NB4 (cell line): ENCODE measurements at regions not wholly inside any gene's neighbourhood (a gene's known extent, or its start where the extent isn't known, plus 50 kb on each side); places are given as distances from the start of the nearest gene placed in this dataset.

Experiments
- DNase-seq: peaks from one replicate; pipeline ENCODE4 v3.0.0; 2010; ENCODE audit warnings: low read depth
- H3K4me3 ChIP-seq: one replicate; pipeline ENCODE4 v1.5.1; 2011; ENCODE audit warnings: mild to moderate bottlenecking, low read depth, low read length, moderate library complexity
- CTCF ChIP-seq: IDR thresholded peaks from one replicate; pipeline ENCODE4 v1.5.1; 2012; ENCODE audit warnings: low read depth, low read length
- MAX ChIP-seq: IDR thresholded peaks from 2 replicates; pipeline ENCODE4 v1.6.1; 2011; ENCODE audit warnings: low read depth, low read length
- MYC ChIP-seq: IDR thresholded peaks from 2 replicates; pipeline ENCODE4 v1.6.1; 2011; ENCODE audit warnings: low read depth, low read length
- POLR2A ChIP-seq: IDR thresholded peaks from 2 replicates; pipeline ENCODE4 v1.6.1; 2011; ENCODE audit warnings: mild to moderate bottlenecking; ENCODE audit not compliant: insufficient read length; ENCODE audit errors: extremely low read depth

- no peak for DNase-seq
- no peak for TF ChIP-seq CTCF
- TF ChIP-seq MAX = no peak
- TF ChIP-seq POLR2A = no peak
- TF ChIP-seq MYC = no peak
- H3K4me3 ChIP-seq = no peak overlapping the region
Measured at GRCh38 chrX:36803151-36803550, 205.0 kb upstream of the FAM47C start.

GRCh38 chrX:36804066-36804465 lies 204.1 kb upstream of the FAM47C start:
- no peak overlapping the region for H3K4me3 ChIP-seq
- DNase-seq = no peak
- TF ChIP-seq POLR2A (no peak), MYC (no peak), CTCF (no peak), MAX (no peak)

- no peak overlapping the region for H3K4me3 ChIP-seq
- DNase-seq = no peak
- TF ChIP-seq POLR2A (no peak), CTCF (no peak), MYC (no peak), MAX (no peak)
Measured at GRCh38 chrX:36844857-36845256, 163.3 kb upstream of the FAM47C start.

GRCh38 chrX:36847496-36847895 lies 160.7 kb upstream of the FAM47C start:
- DNase-seq = no peak
- TF ChIP-seq MAX (no peak), POLR2A (no peak), CTCF (no peak)
- H3K4me3 ChIP-seq = no peak overlapping the region

GRCh38 chrX:36849407-36849806 lies 158.8 kb upstream of the FAM47C start:
- no peak for TF ChIP-seq POLR2A
- no peak for TF ChIP-seq MYC
- no peak for TF ChIP-seq MAX
- no peak for TF ChIP-seq CTCF
- H3K4me3 ChIP-seq = no peak overlapping the region
- DNase-seq = no peak

- no peak for TF ChIP-seq MAX
- no peak for TF ChIP-seq CTCF
- TF ChIP-seq MYC = no peak
- TF ChIP-seq POLR2A = no peak
- DNase-seq = peak; percentile 2
- H3K4me3 ChIP-seq = no peak overlapping the region
Measured at GRCh38 chrX:36856849-36857248, 151.3 kb upstream of the FAM47C start.
